ENCODE measurements at regions not wholly inside any gene's neighbourhood (a gene's known extent, or its start where the extent isn't known, plus 50 kb on each side); places are given as distances from the start of the nearest gene placed in this dataset.

DNA sequence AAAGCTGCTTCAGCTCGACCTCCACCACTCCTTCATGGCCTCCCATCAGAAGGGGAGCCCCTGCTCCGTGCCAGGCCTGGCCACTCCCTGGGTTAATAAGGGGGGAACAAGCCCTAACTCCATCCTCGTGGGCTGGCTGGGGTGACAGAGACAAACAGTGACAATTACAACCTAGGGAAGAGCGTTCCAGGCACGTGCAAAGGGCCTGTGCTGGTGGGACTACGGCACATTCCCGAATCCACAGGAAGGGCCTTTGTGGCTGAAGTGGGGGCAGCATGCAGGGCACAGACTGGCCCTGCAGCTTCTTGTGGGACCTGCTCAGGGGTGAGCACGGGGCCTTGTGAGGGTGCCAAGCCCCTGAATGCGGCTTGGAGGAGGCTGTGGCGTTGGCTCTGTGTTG lies 157.4 kb downstream of the C9orf50 start:
- no peaks in the 10 kb centered on the region for H3K36me3 Mint-ChIP-seq

DNA sequence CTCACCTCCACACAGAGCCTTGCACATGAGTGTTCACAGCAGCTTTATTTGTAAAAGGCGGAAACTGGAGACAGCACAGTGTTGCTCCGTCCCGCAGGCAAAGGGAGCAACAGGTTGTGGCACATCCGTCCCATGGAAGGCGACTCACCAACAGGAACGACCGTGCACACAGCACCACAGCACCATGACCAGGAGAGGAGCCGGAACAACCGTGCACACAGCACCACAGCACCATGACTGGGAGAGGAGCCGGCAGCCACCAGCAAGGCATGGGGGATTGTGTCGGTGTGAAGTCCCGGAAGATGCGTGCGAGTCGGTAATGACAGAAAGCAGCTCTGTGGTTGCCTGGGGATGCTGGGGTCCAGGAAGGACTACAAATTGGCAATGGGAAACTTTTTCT lies 158.5 kb downstream of the C9orf50 start:
- DNase-seq: no peak
- Mint-ChIP-seq H3K4me1 (ENCODE audit: low read depth) (peaks cover 26% of the 10 kb centered on the region), H3K4me3 (no peak overlapping the region), H3K27me3 (no peaks in the 10 kb centered on the region), H3K36me3 (no peaks in the 10 kb centered on the region), H3K9me3 (no peaks in the 10 kb centered on the region), H3K27ac (peak overlapping the region; percentile 18)
- POLR2A ChIA-PET: no interaction called here
- CTCF ChIA-PET: no interaction called here
- intact Hi-C loops (cut with micrococcal nuclease): no loop called here

More for the DNA sequence above, 157.4 kb downstream of the C9orf50 start:
- ChIA-PET POLR2A (no interaction called here), CTCF (no interaction called here)
- DNase-seq: no peak
- H3K4me3 Mint-ChIP-seq: no peak overlapping the region
- no peaks in the 10 kb centered on the region for H3K9me3 Mint-ChIP-seq
- no peak overlapping the region for H3K27ac Mint-ChIP-seq
- H3K27me3 Mint-ChIP-seq: no peaks in the 10 kb centered on the region
- intact Hi-C loops (cut with micrococcal nuclease): no loop called here
- peaks cover 16% of the 10 kb centered on the region for H3K4me1 Mint-ChIP-seq (ENCODE audit: low read depth)

DNA sequence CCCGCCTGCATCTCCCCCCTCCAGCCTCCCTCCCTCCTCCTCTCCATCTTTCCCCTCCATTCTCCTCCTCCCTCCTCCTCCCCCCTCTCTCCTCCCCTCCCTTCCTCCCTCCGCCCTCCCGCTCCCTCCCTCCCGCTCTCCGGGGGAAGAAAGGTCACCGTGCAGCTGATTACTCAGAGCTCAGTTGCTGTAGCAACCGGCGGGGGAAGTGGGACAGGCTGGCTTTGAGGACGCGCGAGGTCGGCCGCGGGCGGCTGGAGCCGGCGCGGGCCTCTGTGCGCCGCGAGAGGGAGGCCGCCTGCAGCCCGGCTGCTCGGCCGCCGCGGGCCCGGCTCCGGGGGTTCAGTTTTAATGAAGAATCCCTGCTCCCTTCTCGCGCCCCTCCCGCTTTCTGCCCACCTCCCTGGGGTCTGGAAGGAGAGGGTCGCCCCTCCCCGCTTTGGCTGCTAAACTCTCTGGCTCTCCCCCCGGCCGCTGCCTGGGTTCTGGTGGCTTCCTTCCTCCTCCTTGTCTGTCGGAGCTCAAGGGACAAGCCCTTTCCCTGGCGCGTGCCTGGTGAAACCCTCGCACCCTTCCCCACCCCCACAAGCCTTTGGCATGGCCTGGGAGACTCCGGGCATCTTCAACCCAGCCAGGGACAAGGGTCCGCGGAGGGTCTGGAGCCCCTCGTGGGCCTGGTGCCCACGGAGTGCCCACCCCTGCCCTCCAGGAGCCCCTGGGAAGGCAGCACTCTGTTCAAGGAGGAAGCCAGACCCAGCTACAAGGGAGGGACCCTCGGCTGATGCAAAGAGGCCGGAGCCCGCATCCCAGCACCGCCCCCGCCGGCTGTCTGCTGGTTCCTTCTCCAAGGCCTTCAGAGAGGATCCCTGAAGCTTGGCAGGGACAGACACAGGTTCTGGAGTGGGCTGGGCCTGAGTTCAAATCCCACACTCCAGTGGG lies 160.3 kb downstream of the C9orf50 start:
- peak overlapping the region; percentile 86 for H3K27ac Mint-ChIP-seq
- ChIA-PET POLR2A (interaction anchor here (0.8 to 3.8 kb wide), 8 partner anchors 11 to 77 kb away, joined by 3 to 22 read pairs (median 4); no protein-coding TSS in a partner anchor), CTCF (interaction anchor here (1.0 to 1.7 kb wide), 5 partner anchors 23 to 329 kb away, joined by 3 to 7 read pairs (median 6); no protein-coding TSS in a partner anchor)
- H3K27me3 Mint-ChIP-seq: no peaks in the 10 kb centered on the region
- peaks cover 38% of the 10 kb centered on the region for H3K4me1 Mint-ChIP-seq (ENCODE audit: low read depth)
- no peaks in the 10 kb centered on the region for H3K36me3 Mint-ChIP-seq
- peak overlapping the region; percentile 73 for H3K4me3 Mint-ChIP-seq
- no peaks in the 10 kb centered on the region for H3K9me3 Mint-ChIP-seq
- intact Hi-C loops (cut with micrococcal nuclease): loop anchor here (2.0 kb wide), 1 partner anchor 48 kb away; no protein-coding TSS in a partner anchor
- peak; percentile 95 for DNase-seq

DNA sequence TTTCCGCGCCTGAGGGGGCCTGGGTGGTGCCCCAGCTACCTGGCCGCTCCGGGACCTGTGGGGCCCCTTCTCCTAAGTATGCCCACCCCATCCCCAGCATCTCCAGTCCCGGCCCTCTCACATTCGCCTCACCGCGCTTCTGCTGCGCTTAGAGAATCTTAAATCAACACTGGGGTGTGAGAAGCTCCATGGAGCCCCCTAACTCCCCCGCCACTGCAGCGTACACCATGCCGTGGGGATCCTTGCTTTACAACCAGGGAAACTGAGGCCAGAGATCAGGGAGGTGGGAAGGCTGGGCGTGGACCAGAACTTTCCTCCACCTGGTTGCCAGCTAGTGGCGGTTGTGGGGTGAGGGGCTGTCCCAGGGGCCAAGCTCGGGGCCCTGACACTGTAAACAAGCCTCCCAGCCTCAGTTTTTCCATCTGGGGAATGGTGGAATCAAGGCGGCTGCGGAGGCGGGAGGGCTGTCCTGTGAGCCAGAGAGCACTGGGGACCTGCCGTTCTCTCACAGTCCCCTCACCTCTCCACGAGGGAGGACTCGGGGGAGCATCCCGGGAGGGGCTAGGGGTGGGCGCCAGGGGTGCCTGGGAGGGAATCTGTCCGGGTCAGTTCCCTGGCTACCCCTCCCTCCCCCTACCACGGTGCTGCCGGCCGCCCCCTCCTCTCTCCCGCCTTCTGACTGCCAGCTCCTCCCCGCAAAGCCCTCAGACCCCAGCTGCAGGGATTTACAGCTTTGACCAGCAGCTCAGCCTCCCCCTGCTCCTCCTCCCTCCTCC lies 161.2 kb downstream of the C9orf50 start:
- Mint-ChIP-seq H3K9me3 (peaks cover 2% of the 10 kb centered on the region), H3K27ac (peak overlapping the region; percentile 62), H3K4me3 (peak overlapping the region; percentile 29), H3K4me1 (ENCODE audit: low read depth) (peaks cover 38% of the 10 kb centered on the region), H3K36me3 (no peaks in the 10 kb centered on the region), H3K27me3 (no peaks in the 10 kb centered on the region)
- DNase-seq: peak; percentile 79
- intact Hi-C loops (cut with micrococcal nuclease): loop anchor here (2.0 kb wide), 2 partner anchors 47 to 431 kb away; partner anchors contain the start of gene SH3GLB2
- CTCF ChIA-PET: interaction anchor here (1.0 to 2.0 kb wide), 7 partner anchors 24 to 328 kb away, joined by 3 to 9 read pairs (median 6); no protein-coding TSS in a partner anchor
- POLR2A ChIA-PET: interaction anchor here (0.8 to 3.8 kb wide), 8 partner anchors 12 to 76 kb away, joined by 3 to 22 read pairs (median 4); no protein-coding TSS in a partner anchor

DNA sequence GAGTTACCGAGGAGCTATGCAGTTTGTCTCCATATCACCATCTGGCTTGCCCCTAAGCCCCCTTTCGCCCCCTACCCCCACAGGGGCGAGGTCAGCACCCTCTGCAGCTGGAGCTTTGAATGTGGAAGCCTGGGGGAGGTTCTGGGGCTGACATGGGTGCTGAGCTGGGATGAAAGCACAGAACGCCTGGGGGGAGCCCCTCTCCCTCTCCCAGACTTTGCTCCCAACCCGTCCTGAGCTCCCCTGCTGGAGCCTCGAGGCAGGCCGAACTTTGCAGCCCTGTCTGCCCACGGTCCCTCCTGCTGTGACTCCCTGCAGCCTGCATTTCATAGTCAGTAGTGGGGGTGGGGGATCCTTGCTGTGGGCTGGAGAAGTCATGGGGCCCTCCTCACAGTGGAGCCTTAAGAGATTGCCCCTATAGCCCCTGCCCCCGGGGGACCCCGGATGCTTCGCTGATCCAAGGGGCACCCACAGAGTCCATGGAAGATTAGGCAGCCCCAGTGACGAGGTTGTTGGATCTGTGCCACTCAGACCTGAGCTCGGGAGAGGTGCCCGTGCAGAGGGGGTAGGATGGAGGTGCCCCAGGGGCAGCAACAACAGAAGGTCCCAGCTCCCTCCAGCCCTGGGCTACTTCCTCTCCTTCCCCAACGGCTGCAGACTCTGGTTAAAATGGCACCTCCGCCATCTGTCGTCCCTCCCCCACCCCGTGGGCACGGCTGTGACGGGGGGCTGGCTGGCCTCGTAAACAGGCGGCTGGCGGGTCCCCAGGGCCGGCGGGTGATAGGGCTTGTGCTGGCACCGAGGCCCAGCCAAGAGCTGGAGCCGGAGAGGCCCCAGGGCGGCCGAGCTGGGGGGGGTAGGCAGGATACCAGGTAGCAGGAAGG lies 162.0 kb downstream of the C9orf50 start:
- H3K27me3 Mint-ChIP-seq: no peaks in the 10 kb centered on the region
- peak; percentile 31 for DNase-seq
- intact Hi-C loops (cut with micrococcal nuclease): loop anchor here (1.0 to 2.0 kb wide), 2 partner anchors 28 to 430 kb away; partner anchors contain the start of gene SH3GLB2
- peak overlapping the region; percentile 65 for H3K27ac Mint-ChIP-seq
- ChIA-PET CTCF (interaction anchor here (0.7 to 2.0 kb wide), 3 partner anchors 37 to 285 kb away, joined by 3 to 9 read pairs (median 8); no protein-coding TSS in a partner anchor), POLR2A (interaction anchor here (1.1 to 3.8 kb wide), 4 partner anchors 24 to 42 kb away, joined by 3 to 22 read pairs (median 13); no protein-coding TSS in a partner anchor)
- no peak overlapping the region for H3K4me3 Mint-ChIP-seq
- peaks cover 4% of the 10 kb centered on the region for H3K9me3 Mint-ChIP-seq
- H3K4me1 Mint-ChIP-seq (ENCODE audit: low read depth): peaks cover 40% of the 10 kb centered on the region
- no peaks in the 10 kb centered on the region for H3K36me3 Mint-ChIP-seq

DNA sequence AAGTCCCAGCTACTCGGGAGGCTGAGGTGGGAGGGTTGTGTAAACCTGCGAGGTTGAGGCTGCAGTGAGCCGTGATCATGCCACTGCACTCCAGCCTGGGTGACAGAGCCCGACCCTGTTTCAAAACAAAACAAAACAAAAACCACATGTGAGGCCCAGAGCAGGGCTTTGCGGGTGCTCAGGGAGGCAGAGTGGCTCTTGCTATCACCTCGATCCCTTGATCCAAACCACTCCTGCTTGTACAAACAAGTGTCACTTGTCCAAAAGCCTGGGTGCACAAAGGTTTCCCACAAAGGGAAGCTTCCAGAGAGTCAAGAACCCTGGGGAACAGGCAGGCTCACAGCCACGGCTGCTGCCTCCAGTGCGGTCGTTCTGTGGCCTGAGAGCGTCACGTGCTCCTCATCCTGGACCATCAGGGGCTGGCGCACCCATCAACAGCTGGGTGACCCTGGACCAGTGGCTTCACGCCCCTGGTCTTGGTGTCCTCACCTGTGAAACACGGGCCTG lies 162.7 kb downstream of the C9orf50 start:
- H3K4me3 Mint-ChIP-seq: no peak overlapping the region
- DNase-seq: peak; percentile 85
- peaks cover 41% of the 10 kb centered on the region for H3K4me1 Mint-ChIP-seq (ENCODE audit: low read depth)

DNA sequence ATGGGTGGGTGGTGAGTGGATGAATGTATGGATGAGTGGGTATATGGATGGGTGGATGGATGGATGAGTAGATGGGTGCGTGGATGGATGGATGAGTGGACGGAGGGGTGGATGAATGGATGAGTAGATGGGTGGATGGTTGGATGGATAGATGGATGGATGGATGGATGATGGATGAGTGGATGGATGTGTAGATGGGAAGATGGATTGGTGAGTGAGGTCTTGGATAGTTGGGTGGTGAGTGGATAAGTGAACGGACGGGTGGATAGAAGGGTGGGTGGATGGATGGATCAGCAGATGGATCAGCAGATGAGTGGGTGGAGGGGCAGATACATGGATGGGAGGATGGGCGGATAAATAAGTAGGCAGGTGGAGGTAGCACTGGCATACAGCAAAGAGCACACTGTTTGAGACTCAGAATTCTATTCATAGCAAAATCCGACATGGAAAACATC lies 163.5 kb downstream of the C9orf50 start:
- H3K4me1 Mint-ChIP-seq (ENCODE audit: low read depth): peaks cover 41% of the 10 kb centered on the region
- no peaks in the 10 kb centered on the region for H3K36me3 Mint-ChIP-seq
- CTCF ChIA-PET: interaction anchor here (2.0 kb wide), 1 partner anchor 284 kb away, joined by 8 read pairs; no protein-coding TSS in a partner anchor
- H3K9me3 Mint-ChIP-seq: peaks cover 4% of the 10 kb centered on the region
- POLR2A ChIA-PET: no interaction called here
- H3K4me3 Mint-ChIP-seq: no peak overlapping the region
- intact Hi-C loops (cut with micrococcal nuclease): no loop called here
- no peak for DNase-seq
- peak overlapping the region; percentile 3 for H3K27ac Mint-ChIP-seq
- H3K27me3 Mint-ChIP-seq: no peaks in the 10 kb centered on the region

More for the DNA sequence above, 162.7 kb downstream of the C9orf50 start:
- Mint-ChIP-seq H3K9me3 (peaks cover 4% of the 10 kb centered on the region), H3K27ac (peak overlapping the region; percentile 65), H3K27me3 (no peaks in the 10 kb centered on the region), H3K36me3 (no peaks in the 10 kb centered on the region)
- intact Hi-C loops (cut with micrococcal nuclease): loop anchor here (1.0 to 2.0 kb wide), 2 partner anchors 29 to 429 kb away; partner anchors contain the start of gene SH3GLB2
- ChIA-PET POLR2A (interaction anchor here (3.1 to 3.8 kb wide), 2 partner anchors 25 to 31 kb away, joined by 17 to 22 read pairs; no protein-coding TSS in a partner anchor), CTCF (interaction anchor here (1.6 to 2.0 kb wide), 2 partner anchors 38 to 284 kb away, joined by 8 to 9 read pairs; no protein-coding TSS in a partner anchor)

DNA sequence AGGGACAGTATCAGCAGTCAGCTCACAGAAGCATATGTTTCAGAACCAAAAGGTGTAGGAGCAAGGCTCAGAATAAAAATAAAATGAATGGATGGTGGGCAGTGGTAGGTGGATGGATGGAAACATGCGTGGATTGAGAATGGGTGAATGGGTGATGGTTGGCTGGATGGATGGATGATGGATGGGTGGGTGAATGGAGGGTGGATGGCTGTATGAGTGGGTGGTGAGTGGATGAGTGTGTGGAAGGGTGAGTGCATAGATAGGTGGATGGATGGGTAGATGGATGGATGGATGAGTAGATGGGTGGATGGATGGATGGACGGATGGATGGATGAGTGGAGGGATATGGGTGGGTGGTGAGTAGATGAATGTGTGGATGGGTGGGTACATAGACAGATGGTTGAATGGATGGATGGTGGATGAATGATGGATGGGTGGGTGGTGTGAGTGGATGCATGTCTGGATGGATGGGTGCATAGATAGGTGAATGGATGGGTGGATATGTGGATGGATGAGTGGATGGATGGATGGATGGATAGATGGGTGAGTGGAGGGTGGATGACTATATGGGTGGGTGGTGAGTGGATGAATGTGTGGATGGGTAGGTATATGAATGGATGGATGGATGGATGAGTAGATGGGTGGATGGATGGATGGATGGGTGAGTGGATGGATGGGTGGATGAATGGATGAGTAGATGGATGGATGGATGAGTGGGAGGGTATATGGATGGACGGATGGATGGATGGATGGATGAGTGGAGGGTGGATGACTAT lies 164.2 kb downstream of the C9orf50 start:
- ChIA-PET CTCF (interaction anchor here (1.0 kb wide), 1 partner anchor 283 kb away, joined by 4 read pairs; no protein-coding TSS in a partner anchor), POLR2A (no interaction called here)
- no peaks in the 10 kb centered on the region for H3K27me3 Mint-ChIP-seq
- no peak for DNase-seq
- H3K36me3 Mint-ChIP-seq: no peaks in the 10 kb centered on the region
- H3K4me3 Mint-ChIP-seq: no peak overlapping the region
- peaks cover 4% of the 10 kb centered on the region for H3K9me3 Mint-ChIP-seq
- H3K27ac Mint-ChIP-seq: peak overlapping the region; percentile 0
- intact Hi-C loops (cut with micrococcal nuclease): no loop called here
- peaks cover 41% of the 10 kb centered on the region for H3K4me1 Mint-ChIP-seq (ENCODE audit: low read depth)

DNA sequence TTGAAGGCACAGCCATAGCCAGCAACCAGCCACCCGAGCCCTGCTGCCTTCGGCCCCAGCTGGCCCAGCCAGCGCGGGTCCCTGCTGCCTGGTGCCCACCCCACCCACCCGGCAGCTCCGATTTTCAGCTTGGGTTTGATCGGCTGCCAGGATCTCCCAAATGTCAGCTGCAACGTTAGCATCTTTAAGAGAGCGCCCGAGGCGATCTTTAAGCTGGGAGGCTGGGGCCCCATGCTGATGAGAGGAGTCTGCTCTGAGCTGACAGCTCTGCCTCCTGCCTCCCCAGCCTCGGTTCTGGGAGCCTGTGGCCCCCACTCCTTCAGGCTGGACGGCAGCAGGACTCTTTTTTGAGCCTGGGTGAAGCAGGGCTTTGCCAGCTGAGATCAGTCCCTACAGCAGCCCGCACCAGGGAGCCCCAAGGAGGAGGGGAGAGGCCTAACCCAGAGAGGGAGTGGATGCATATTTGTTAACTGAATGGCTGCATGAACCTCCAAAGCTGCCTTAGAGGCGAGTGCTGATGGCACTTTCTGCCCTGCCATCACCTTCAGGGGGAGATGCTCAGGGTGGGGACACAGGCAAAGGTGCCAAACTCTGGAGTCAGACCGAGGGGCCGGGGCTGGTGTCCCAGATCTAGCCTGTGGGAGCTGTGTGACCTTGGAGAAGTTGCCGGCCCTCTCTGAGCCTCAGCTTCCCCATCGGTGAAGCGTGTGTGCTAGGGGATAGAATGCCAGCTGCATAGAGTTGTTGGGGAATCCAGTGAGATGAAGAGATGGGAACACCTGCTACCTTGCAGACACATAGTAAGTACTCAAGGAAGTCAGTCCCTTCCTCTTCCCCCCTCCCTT lies 165.5 kb downstream of the C9orf50 start:
- ChIA-PET CTCF (interaction anchor here (1.0 kb wide), 1 partner anchor 281 kb away, joined by 4 read pairs; no protein-coding TSS in a partner anchor), POLR2A (no interaction called here)
- no peaks in the 10 kb centered on the region for H3K36me3 Mint-ChIP-seq
- no peak for DNase-seq
- no peaks in the 10 kb centered on the region for H3K27me3 Mint-ChIP-seq
- intact Hi-C loops (cut with micrococcal nuclease): no loop called here
- no peak overlapping the region for H3K27ac Mint-ChIP-seq
- H3K4me3 Mint-ChIP-seq: no peak overlapping the region
- peaks cover 41% of the 10 kb centered on the region for H3K4me1 Mint-ChIP-seq (ENCODE audit: low read depth)
- peaks cover 4% of the 10 kb centered on the region for H3K9me3 Mint-ChIP-seq
